ENCODE measurements at regions not wholly inside any gene's neighbourhood (a gene's known extent, or its start where the extent isn't known, plus 50 kb on each side); places are given as distances from the start of the nearest gene placed in this dataset.
"Not testable (repeated sequence)": the region's sequence is repeated elsewhere in the genome, so short reads cannot be mapped to it uniquely, and the experiment has no call there.

- no peak for DNase-seq
Observed at GRCh38 chr6:120489941-120490340, 844.3 kb downstream of the TBC1D32 start.

GRCh38 chr6:120484146-120484545 is 850.1 kb downstream of the TBC1D32 start:
- no peak for DNase-seq

DNA sequence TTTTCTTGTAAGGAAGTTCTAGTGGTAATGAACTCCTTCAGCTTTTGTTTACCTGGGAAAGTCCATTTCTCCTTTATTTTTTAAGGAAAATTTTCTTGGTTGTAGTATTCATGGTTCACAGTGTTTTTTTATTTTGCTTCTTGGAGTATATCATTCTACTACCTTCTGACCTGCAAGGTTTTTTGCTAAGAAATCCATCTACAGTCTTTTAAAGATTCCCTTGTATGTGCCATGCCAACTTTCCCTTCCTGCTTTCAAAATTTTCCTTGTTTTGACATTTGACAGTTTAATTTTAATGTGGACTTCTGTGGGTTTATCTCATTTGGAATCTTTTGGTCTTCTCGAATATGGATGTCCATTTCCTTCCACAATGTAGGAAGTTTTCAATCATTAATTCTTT is 855.6 kb downstream of the TBC1D32 start:
- no peak for DNase-seq

DNA sequence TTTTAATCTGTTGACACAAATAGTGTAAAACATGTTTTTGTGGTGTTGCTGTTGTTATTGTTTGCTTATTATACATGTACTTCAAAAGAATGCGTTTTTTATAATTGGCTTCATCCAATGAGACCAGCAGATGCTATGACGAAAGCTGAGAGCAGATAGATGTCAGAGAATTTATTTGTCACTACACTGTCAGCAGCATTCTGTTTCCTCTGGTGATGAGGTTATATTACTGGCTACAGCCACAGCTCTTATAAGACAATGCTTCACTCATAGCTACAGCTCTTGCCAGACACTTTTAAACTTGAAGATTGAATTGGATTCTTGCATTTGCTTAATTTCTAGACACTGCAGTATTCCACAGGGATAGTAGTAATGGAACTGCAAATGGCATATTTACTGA is 860.5 kb downstream of the TBC1D32 start:
- no peak for DNase-seq

- no peak for DNase-seq
Observed at GRCh38 chr6:120468486-120468885, 865.8 kb downstream of the TBC1D32 start.

DNA sequence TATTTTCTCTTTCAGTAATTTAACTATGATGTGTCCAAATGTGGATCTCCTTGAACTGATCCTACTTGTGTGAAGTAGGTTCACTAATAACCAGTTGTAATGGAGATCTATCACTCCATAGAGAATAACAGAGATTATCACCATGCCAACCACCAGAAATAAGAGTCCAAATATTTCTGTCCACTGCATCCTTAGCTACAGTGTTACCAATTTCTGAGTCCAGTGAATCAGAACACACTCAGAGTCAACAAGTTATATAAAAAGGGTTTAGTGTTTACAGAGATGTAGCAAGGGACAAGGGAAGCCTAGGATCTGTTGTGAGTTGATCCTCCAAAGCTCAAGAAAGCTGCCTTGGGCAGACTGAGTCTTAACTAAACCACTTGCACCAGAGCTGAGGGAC is 882.8 kb downstream of the TBC1D32 start:
- no peak for DNase-seq

DNA sequence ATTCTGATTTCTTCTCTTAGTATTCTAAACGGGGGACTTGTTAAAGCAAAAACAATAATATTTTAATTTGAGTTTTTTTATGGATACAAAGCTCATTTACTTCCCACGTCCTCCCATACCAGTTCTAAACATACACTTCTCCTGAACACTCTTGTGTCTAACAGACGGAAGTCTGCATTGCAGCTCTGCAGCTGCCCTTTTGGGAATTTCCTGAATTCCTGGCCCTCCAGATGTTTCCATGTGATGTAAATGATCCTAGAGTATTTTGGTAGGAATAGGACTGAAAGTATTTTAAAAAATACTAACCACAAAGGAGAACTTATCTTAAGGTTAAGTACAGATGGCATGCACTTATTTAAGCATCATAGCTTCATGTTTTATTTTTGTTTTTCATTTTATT is 886.7 kb downstream of the TBC1D32 start:
- DNase-seq = no peak

DNA sequence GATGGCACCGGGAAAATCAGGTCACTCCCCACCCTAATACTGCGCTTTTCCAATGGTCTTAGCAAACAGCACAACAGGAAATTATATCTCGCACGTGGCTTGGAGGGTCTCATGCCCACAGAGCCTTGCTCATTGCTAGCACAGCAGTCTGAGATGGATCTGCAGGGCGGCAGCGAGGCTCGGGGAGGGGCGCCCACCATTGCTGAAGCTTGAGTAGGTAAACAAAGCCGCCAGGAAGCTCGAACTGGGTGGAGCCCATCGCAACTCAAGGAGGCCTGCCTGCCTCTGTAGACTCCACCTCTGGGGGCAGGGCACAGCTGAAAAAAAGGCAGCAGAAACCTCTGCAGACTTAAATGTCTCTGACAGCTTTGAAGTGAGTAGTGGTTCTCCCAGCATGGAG is 901.4 kb downstream of the TBC1D32 start:
- not testable (repeated sequence) for DNase-seq

- DNase-seq = no peak
Observed at GRCh38 chr6:120431841-120432240, 902.4 kb downstream of the TBC1D32 start.

GRCh38 chr6:120411394-120411793 is 922.9 kb downstream of the TBC1D32 start:
- no peak for DNase-seq

- no peak for DNase-seq
Observed at GRCh38 chr6:120410586-120410985, 923.7 kb downstream of the TBC1D32 start.

DNA sequence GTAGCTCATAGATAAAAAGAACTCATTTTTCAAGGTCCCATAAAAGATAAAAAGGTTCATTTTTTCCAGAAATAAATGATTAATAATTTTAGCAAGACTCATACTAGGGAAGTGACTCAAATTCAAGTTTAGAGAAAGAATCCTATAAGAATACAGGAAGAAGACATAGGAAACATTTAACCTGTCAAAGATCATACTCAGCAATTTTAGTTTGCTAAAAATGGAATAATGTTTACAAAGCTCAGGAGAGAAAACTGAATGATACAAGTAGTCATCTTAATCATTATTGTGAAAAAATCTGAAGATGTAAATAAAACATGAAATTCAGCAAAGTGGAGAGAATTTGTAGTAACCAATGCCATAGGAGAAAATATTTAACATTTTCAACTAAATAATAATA is 926.6 kb downstream of the TBC1D32 start:
- no peak for DNase-seq

DNA sequence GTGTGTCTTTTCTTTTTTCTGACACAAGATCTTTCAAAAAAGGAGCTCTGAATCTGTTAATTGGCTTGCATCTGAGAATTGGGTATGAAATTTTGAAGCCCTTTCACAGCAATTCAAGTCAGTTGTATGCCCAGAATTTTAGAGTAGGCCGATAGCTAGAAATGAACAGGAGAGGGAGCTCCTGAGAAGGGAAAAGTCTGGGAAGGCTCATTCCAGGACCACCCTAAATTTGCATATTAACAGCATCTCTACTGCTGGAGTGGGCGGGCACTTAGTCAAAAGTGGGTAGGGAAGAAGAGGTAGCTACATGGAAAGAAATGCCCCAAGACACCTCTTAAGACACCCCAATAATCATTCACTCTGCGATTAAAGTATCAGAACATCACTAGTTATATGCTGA is 928.3 kb downstream of the TBC1D32 start:
- DNase-seq = no peak

GRCh38 chr6:120395784-120396183 is 938.5 kb downstream of the TBC1D32 start:
- no peak for DNase-seq

GRCh38 chr6:120395330-120395729 is 939.0 kb downstream of the TBC1D32 start:
- DNase-seq = no peak

GRCh38 chr6:120392941-120393340 is 941.3 kb downstream of the TBC1D32 start:
- DNase-seq = no peak

- no peak for DNase-seq
Observed at GRCh38 chr6:120384671-120385070, 949.6 kb downstream of the TBC1D32 start.

GRCh38 chr6:120383681-120384080 is 950.6 kb downstream of the TBC1D32 start:
- DNase-seq = no peak

GRCh38 chr6:120378582-120379220 is 955.6 kb downstream of the TBC1D32 start:
- DNase-seq = no peak

DNA sequence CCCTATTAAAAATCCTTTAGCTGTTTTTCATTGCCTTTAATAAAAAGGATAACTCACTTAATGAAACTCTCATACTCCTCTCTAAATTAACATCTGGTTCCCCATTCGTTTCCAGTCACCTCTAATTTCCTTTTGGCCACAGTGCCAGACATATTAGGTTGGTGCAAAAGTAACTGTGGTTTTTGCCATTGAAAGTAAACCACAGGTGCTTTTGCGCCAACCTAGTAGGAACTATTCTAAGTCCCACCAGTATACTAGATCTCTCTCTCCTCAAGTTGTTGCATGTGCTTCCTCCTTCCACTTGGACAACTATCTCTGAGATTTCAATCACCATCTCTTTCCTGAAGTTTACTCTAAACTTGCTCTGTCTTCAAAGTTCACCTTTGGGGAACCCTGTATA is 961.1 kb downstream of the TBC1D32 start:
- DNase-seq = no peak

- DNase-seq = no peak
Observed at GRCh38 chr6:120363429-120363828, 970.9 kb downstream of the TBC1D32 start.

DNA sequence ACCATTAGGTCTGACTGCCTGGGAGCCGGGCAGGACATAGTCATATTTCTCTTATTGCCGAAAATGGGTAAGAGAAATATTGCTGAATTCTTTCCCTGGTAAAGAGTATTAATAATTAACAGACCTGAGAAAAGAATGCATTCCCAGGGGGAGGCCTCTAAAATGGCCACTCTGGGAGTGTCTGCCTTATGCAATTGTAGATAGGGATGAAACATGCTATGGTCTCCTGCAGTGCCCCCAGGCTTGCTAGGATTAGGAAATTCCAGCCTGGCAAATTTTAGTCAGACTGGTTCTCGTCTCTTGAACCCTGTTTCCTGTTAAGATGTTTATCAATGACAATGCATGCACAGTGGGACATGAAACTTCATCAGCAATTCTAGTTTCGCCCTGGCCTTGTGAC is 975.7 kb downstream of the TBC1D32 start:
- not testable (repeated sequence) for DNase-seq

- DNase-seq = no peak
Observed at GRCh38 chr6:120357447-120357846, 976.8 kb downstream of the TBC1D32 start.

- DNase-seq = no peak
Observed at GRCh38 chr6:120355822-120356221, 978.5 kb downstream of the TBC1D32 start.

DNA sequence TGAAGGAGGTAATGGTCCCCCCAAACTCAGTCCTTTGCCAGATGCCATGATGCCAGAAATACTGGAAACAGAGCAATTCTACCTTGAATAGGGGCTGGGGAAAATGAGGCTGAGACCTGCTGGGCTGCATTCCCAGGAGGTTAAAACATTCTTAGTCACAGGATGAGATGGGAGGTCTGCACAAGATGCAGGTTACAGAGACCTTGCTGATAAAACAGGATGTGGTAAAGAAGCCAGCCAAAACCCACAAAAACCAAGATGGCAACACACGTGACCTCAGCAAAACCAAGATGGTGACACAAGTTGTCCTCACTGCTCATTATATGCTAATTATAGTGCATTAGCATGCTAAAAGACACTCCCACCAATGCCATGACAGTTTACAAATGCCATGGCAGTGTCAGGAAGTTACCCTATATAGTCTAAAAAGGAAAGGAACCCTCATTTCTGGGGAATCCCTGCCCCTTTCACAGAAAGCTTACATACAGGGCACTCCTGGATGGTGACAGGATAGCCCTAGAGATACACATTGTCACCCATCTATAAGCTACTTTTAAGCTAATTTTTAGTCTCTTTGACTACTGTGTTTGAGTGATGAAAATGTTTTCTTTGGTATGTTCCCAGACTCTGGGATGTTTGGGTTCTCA is 979.7 kb downstream of the TBC1D32 start:
- DNase-seq = no peak

All from DMS79 (cell line).